Stimulated activated CD4-positive, alpha-beta T cell treated with anti-CD3 and anti-CD28 coated beads, Interleukin-1b, Interleukin-23, amount 100 ng/mL, for 24 hours (primary cell): ENCODE measurements at regions not wholly inside any gene's neighbourhood (a gene's known extent, or its start where the extent isn't known, plus 50 kb on each side); places are given as distances from the start of the nearest gene placed in this dataset.

Experiments used
- DNase-seq, 4 experiments: peaks; one replicate each; pipeline ENCODE4 v3.0.0-alpha.2; 2020; ENCODE audit warnings: low read depth in 4 of 4, low spot score in 1 of 4

- no peak for DNase-seq
Observed at GRCh38 chr5:174282391-174282790, 236.9 kb downstream of the NSG2 start.

GRCh38 chr5:174283211-174284005 is 237.9 kb downstream of the NSG2 start:
- no peak for DNase-seq

- no peak for DNase-seq
Observed at GRCh38 chr5:174284873-174285272, 239.4 kb downstream of the NSG2 start.

- no peak for DNase-seq
Observed at GRCh38 chr5:174287761-174288160, 242.3 kb downstream of the NSG2 start.

- no peak for DNase-seq
Observed at GRCh38 chr5:174288439-174288838, 242.9 kb downstream of the NSG2 start.

- DNase-seq: no peak
Observed at GRCh38 chr5:174291162-174291561, 245.7 kb downstream of the NSG2 start.

- no peak for DNase-seq
Observed at GRCh38 chr5:174292348-174292747, 246.8 kb downstream of the NSG2 start.

- DNase-seq: no peak
Observed at GRCh38 chr5:174293006-174293405, 247.5 kb downstream of the NSG2 start.

- DNase-seq: no peak
Observed at GRCh38 chr5:174293481-174293880, 248.0 kb downstream of the NSG2 start.

- DNase-seq: no peak
Observed at GRCh38 chr5:174294891-174295620, 249.6 kb downstream of the NSG2 start.

- DNase-seq: no peak
Observed at GRCh38 chr5:174295702-174296436, 250.4 kb downstream of the NSG2 start.

GRCh38 chr5:174300118-174300940 is 254.8 kb downstream of the NSG2 start:
- DNase-seq: no peak

- no peak for DNase-seq
Observed at GRCh38 chr5:174300941-174301761, 255.6 kb downstream of the NSG2 start.

- DNase-seq: no peak
Observed at GRCh38 chr5:174301848-174302625, 256.5 kb downstream of the NSG2 start.

- no peak for DNase-seq
Observed at GRCh38 chr5:174303035-174303434, 257.5 kb downstream of the NSG2 start.

GRCh38 chr5:174303437-174304045 is 258.0 kb downstream of the NSG2 start:
- no peak for DNase-seq

GRCh38 chr5:174305241-174305681 is 259.8 kb downstream of the NSG2 start:
- no peak for DNase-seq

- DNase-seq: no peak
Observed at GRCh38 chr5:174306345-174307030, 261.0 kb downstream of the NSG2 start.
